Activated naive CD8-positive, alpha-beta T cell treated with anti-CD3 and anti-CD28 coated beads, Interleukin-2, amount 50 U/mL, for 24 hours (primary cell): ENCODE measurements at regions not wholly inside any gene's neighbourhood (a gene's known extent, or its start where the extent isn't known, plus 50 kb on each side); places are given as distances from the start of the nearest gene placed in this dataset.
A peak's percentile ranks its signal among the peaks of the same experiment; 100 is the strongest.

Experiments used
- ATAC-seq: fragments of 150-1000 bp; cut with Tn5 transposase; one replicate; pipeline ENCODE4 v1.10.0; 2021
- DNase-seq: peaks from one replicate; pipeline ENCODE4 v3.0.0; 2021
- H3K27ac Mint-ChIP-seq: one replicate; pipeline ENCODE4 v1.8.0; 2021; ENCODE audit warnings: mild to moderate bottlenecking, mixed read lengths
- H3K27me3 Mint-ChIP-seq: one replicate; pipeline ENCODE4 v1.8.0; 2021; ENCODE audit warnings: mixed read lengths
- H3K36me3 Mint-ChIP-seq: one replicate; pipeline ENCODE4 v1.8.0; 2021; ENCODE audit warnings: low read depth, mixed read lengths
- H3K4me1 Mint-ChIP-seq: one replicate; pipeline ENCODE4 v1.8.0; 2021; ENCODE audit warnings: mixed read lengths
- H3K4me3 Mint-ChIP-seq: one replicate; pipeline ENCODE4 v1.8.0; 2021; ENCODE audit warnings: mild to moderate bottlenecking, moderate library complexity, mixed read lengths
- H3K9me3 Mint-ChIP-seq: one replicate; pipeline ENCODE4 v1.8.0; 2021; ENCODE audit warnings: mixed read lengths

GRCh38 chr20:50266293-50267040 lies 75.8 kb downstream of the CEBPB start:
- H3K9me3 Mint-ChIP-seq = no peaks in the 10 kb centered on the region
- H3K27ac Mint-ChIP-seq = no peak overlapping the region
- DNase-seq (no peak), ATAC-seq (no peak)
- no peaks in the 10 kb centered on the region for H3K36me3 Mint-ChIP-seq
- peaks cover 17% of the 10 kb centered on the region for H3K27me3 Mint-ChIP-seq
- H3K4me3 Mint-ChIP-seq = no peak overlapping the region
- peaks cover 2% of the 10 kb centered on the region for H3K4me1 Mint-ChIP-seq

- no peaks in the 10 kb centered on the region for H3K9me3 Mint-ChIP-seq
- H3K27ac Mint-ChIP-seq = no peak overlapping the region
- DNase-seq (no peak), ATAC-seq (no peak)
- H3K36me3 Mint-ChIP-seq = no peaks in the 10 kb centered on the region
- no peak overlapping the region for H3K4me3 Mint-ChIP-seq
- H3K27me3 Mint-ChIP-seq = peaks cover 18% of the 10 kb centered on the region
- peaks cover 2% of the 10 kb centered on the region for H3K4me1 Mint-ChIP-seq
Measured at GRCh38 chr20:50267041-50267865, 76.6 kb downstream of the CEBPB start.

DNA sequence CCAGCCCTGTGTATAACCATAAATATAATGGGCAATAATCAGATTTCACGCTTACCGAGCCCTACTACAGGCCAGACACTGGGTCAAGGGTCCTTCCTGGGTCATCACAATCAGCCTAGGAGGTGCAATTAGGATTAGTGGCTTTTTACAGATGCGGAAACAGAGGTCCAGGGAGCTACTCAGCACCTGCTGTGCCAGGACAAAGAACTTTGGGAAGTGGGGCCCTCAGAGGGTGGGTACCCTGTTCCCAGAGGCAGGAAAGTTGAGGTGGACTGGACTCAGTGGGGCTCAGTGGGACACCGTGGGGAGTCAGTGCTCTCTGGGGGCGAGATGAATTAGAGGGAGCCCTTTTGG lies 77.2 kb downstream of the CEBPB start:
- H3K4me3 Mint-ChIP-seq = no peak overlapping the region
- no peak for ATAC-seq
- H3K4me1 Mint-ChIP-seq = peaks cover 2% of the 10 kb centered on the region
- peaks cover 23% of the 10 kb centered on the region for H3K27me3 Mint-ChIP-seq
- H3K9me3 Mint-ChIP-seq = no peaks in the 10 kb centered on the region
- no peak for DNase-seq
- no peaks in the 10 kb centered on the region for H3K36me3 Mint-ChIP-seq
- H3K27ac Mint-ChIP-seq = no peak overlapping the region

DNA sequence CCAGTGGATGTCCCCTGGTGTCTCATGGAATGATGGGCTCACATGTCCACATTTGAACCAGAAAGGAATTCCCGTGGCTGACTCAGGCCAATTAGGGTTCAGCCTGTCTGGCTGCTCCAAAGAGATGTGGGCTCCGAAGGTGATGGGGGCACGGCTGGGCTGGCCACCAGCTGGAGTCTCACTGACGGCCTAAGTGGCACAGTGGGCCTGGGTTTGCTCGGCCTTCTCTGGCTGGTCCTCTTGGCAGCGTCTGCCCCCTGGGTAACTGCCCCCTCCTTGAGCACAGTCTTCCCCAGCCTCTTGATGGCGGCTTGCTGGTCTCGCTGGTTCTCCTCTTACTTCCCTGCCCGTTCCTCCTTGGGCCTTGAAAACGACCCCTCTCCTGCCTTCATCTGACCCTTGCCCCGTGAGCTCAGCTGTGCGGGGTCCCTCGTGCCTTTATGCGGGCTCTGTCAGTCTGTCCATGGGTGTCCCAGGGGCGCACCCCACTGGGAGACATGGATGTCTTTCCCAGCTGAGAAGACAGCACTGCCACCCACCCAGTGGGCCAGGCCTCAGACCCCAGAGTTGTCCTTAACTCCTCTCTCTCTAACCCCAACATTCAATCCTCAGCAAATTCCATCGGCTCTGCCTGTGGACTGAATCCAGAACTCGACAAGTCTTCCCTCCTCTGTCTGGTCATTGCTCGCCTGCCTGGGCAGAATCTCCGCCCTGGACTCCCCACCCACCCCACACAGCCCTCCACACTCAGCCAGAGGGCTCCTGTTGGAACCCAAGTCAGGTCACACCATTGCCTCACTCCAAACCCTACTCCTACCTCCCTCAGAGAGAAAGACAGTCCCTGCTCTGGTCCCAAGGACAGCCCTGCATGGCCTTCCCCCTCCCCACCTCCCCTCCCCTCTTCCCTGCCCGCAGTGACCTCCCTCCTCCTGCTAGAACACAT lies 78.7 kb downstream of the CEBPB start:
- Mint-ChIP-seq H3K27me3 (peaks cover 23% of the 10 kb centered on the region), H3K4me3 (no peak overlapping the region), H3K36me3 (no peaks in the 10 kb centered on the region), H3K9me3 (no peaks in the 10 kb centered on the region), H3K4me1 (peaks cover 2% of the 10 kb centered on the region), H3K27ac (no peak overlapping the region)
- DNase-seq (no peak), ATAC-seq (no peak)

DNA sequence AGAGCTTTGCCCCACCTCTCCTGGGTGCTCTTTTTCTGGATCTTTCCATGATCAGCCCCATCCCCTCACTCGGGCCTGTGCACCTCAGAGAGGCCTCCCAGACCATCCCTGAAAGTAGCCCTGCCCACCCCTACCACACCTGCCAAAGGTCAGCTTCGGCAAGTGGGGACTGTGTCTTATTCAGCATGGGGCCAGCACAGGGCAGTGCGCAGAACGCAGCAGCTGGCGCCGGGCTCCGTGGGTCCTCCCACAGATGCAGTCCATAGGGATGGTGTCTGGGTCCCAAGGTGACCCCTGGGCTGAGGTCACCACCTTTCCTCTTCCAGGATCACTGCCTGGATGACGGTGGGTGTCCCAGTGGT lies 79.4 kb downstream of the CEBPB start:
- ATAC-seq (no peak), DNase-seq (no peak)
- no peaks in the 10 kb centered on the region for H3K9me3 Mint-ChIP-seq
- H3K36me3 Mint-ChIP-seq = no peaks in the 10 kb centered on the region
- peaks cover 23% of the 10 kb centered on the region for H3K27me3 Mint-ChIP-seq
- no peak overlapping the region for H3K4me3 Mint-ChIP-seq
- no peak overlapping the region for H3K27ac Mint-ChIP-seq
- H3K4me1 Mint-ChIP-seq = peaks cover 2% of the 10 kb centered on the region

- H3K4me3 Mint-ChIP-seq = no peak overlapping the region
- peaks cover 23% of the 10 kb centered on the region for H3K27me3 Mint-ChIP-seq
- no peaks in the 10 kb centered on the region for H3K36me3 Mint-ChIP-seq
- ATAC-seq (peak; percentile 17), DNase-seq (no peak)
- H3K27ac Mint-ChIP-seq = no peak overlapping the region
- H3K9me3 Mint-ChIP-seq = no peaks in the 10 kb centered on the region
- H3K4me1 Mint-ChIP-seq = peaks cover 2% of the 10 kb centered on the region
Measured at GRCh38 chr20:50270569-50270968, 79.9 kb downstream of the CEBPB start.

- H3K4me3 Mint-ChIP-seq = no peak overlapping the region
- H3K9me3 Mint-ChIP-seq = no peaks in the 10 kb centered on the region
- H3K36me3 Mint-ChIP-seq = no peaks in the 10 kb centered on the region
- no peak overlapping the region for H3K27ac Mint-ChIP-seq
- peaks cover 23% of the 10 kb centered on the region for H3K27me3 Mint-ChIP-seq
- ATAC-seq (no peak), DNase-seq (no peak)
- peaks cover 2% of the 10 kb centered on the region for H3K4me1 Mint-ChIP-seq
Measured at GRCh38 chr20:50271176-50271575, 80.5 kb downstream of the CEBPB start.

DNA sequence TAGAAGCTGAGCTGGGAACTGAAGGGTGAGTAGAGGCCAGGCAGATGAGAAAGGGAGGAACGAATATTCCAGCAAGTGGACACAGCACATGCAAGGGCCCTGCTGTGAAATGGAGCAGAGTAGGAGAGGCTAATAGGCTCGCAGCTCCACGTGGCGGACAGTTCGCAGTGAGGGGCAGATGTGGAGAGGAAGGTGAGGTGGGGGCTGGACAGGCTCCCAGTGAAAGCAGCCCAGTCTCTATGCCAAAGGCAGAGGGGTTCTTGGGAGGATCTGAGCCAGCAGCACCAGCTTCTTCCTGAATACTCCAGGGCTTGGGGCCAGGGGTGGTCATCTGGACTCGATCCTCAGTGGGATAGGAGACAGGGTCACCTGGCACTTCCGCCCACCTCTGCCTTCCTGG lies 81.0 kb downstream of the CEBPB start:
- Mint-ChIP-seq H3K27ac (no peak overlapping the region), H3K36me3 (no peaks in the 10 kb centered on the region), H3K4me1 (peaks cover 2% of the 10 kb centered on the region), H3K9me3 (no peaks in the 10 kb centered on the region), H3K4me3 (no peak overlapping the region), H3K27me3 (peaks cover 23% of the 10 kb centered on the region)
- ATAC-seq = no peak
- DNase-seq = no peak

DNA sequence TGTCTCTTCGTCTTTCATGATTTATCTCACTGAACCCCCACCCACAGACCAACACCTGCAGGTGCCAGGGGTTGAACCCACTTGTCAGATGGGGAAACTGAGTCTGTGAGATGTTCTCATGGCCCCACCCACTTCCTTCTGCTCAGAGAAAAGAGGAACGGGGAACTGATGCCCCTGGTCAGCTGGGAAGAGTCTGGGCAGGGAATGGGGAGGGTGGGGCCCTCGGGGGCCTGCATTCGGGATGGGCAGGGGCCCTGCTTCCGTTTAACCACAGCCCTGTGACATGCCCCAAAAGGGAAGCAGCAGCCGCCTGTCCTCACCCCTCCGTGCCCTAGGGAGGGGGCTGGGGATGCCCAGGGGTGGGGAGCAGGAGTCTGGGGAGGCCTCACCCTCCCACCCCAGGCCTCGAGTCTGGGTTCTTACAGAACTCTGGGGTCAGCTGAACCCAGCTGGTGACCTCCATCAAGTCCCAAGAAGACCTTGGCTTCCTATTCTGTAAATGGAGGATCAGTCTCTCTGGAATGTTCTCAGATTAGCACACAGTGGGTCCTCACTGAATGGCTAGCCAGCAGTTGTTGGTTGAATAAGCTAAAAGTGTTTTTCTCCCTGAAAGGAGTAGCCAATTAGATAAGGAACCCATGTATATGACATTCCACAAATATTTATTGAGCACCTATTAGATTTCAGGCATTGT lies 81.5 kb downstream of the CEBPB start:
- no peak for DNase-seq

GRCh38 chr20:50272724-50273446 lies 82.3 kb downstream of the CEBPB start:
- no peak overlapping the region for H3K27ac Mint-ChIP-seq
- ATAC-seq (no peak), DNase-seq (no peak)
- no peaks in the 10 kb centered on the region for H3K9me3 Mint-ChIP-seq
- peaks cover 2% of the 10 kb centered on the region for H3K4me1 Mint-ChIP-seq
- no peak overlapping the region for H3K4me3 Mint-ChIP-seq
- no peaks in the 10 kb centered on the region for H3K36me3 Mint-ChIP-seq
- H3K27me3 Mint-ChIP-seq = peaks cover 23% of the 10 kb centered on the region

More for the DNA sequence above, 81.5 kb downstream of the CEBPB start:
- Mint-ChIP-seq H3K36me3 (no peaks in the 10 kb centered on the region), H3K4me3 (no peak overlapping the region), H3K9me3 (no peaks in the 10 kb centered on the region), H3K4me1 (peaks cover 2% of the 10 kb centered on the region), H3K27ac (no peak overlapping the region), H3K27me3 (peaks cover 23% of the 10 kb centered on the region)
- ATAC-seq = no peak

- H3K27me3 Mint-ChIP-seq = peaks cover 24% of the 10 kb centered on the region
Measured at GRCh38 chr20:50273601-50274491, 83.2 kb downstream of the CEBPB start.

DNA sequence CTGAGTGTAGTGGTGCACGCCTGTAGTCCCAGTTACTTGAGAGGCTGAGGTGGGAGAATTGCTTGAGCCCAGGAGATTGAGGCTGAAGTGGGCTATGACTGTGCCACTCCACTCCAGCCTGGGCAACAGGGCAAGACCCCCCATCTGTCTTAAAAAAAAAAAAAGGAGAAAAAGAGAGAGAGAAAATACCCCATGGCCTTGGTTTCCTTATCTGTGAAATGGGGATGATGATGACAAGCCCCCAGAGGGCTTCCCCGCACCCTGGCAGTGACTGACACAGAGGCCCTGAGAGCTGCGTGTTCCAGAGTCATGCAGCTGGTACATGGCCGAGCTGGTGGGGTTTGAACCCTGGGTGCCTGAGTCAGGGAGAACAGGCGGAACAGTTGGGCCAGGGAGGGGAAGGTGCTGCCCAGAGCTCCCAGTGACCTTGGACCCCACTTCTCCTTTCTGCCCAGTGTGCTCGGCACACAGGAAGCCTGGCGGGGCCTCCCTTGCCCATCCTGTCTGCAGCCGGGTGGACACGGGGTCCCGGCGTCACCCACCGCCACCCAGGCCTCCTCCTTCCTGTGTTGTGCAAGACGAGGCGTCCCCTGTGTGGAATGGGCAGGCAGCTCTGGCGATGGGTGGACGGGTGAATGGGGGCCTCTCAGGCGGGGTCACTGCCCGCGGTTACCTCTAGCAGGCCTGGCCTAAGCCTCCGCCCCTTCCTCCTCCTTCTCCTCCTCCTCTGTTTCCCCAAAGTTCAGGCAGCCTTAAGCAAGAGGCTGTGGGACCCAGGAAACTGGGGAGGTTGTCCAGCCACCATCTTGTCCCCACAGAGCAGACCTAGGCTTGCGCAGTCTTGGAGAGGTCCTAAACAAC lies 84.2 kb downstream of the CEBPB start:
- Mint-ChIP-seq H3K27me3 (peaks cover 24% of the 10 kb centered on the region), H3K4me1 (peaks cover 2% of the 10 kb centered on the region), H3K27ac (no peak overlapping the region), H3K9me3 (no peaks in the 10 kb centered on the region), H3K36me3 (no peaks in the 10 kb centered on the region), H3K4me3 (no peak overlapping the region)
- DNase-seq = no peak
- ATAC-seq = no peak

More at GRCh38 chr20:50273601-50274491, 83.2 kb downstream of the CEBPB start:
- Mint-ChIP-seq H3K4me3 (no peak overlapping the region), H3K27ac (no peak overlapping the region), H3K36me3 (no peaks in the 10 kb centered on the region), H3K4me1 (peaks cover 2% of the 10 kb centered on the region), H3K9me3 (no peaks in the 10 kb centered on the region)
- no peak for DNase-seq
- no peak for ATAC-seq
